ENCODE measurements at regions not wholly inside any gene's neighbourhood (a gene's known extent, or its start where the extent isn't known, plus 50 kb on each side); places are given as distances from the start of the nearest gene placed in this dataset.

DNA sequence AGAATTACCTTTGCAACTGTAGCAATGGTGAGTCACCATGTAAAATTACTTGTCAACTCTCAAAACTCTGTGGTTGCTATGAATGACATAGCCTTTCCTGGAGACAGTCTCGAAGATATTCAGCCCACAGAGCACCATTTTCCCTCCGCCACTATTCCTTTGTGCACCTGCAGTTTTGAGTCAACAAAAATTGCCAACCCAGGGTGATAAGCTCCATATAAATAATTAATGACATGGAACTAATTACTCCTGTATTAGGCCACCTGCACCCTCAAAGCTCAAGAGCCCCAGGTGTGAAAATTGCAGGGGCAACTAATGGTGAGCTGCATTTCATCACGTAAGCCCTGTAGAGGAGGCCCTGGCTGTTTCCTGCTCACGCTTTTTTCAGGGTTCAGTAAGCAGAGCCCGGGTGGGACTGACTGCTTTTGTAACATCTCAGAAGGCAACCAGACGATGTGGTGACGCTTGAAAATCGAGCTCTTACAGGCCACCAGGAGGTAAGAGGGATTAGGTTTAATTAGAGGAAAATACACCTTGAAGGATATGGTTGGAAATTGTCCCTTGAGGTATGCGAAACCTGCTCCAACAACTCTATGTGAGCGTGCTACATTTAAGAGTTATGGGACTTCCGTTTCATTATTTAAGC is 70.8 kb downstream of the BMP2 start:
- TF ChIP-seq EZH2phosphoT487 (IDR thresholded peaks at IDR 0.05; ENCODE audit: unreplicated experiment) (no peak), EZH2 (IDR thresholded peaks at IDR 0.05; ENCODE audit: low read depth, unreplicated experiment) (no peak), POLR2AphosphoS5 (IDR thresholded peaks at IDR 0.05; ENCODE audit: low read depth) (no peak), NANOG (IDR thresholded peaks at IDR 0.05; ENCODE audit: borderline replicate concordance) (no peak), CREB1 (CRISPR knock-in tag; IDR thresholded peaks at IDR 0.05; ENCODE audit: low read depth) (no peak)
- TF ChIP-seq, protein P1, sequence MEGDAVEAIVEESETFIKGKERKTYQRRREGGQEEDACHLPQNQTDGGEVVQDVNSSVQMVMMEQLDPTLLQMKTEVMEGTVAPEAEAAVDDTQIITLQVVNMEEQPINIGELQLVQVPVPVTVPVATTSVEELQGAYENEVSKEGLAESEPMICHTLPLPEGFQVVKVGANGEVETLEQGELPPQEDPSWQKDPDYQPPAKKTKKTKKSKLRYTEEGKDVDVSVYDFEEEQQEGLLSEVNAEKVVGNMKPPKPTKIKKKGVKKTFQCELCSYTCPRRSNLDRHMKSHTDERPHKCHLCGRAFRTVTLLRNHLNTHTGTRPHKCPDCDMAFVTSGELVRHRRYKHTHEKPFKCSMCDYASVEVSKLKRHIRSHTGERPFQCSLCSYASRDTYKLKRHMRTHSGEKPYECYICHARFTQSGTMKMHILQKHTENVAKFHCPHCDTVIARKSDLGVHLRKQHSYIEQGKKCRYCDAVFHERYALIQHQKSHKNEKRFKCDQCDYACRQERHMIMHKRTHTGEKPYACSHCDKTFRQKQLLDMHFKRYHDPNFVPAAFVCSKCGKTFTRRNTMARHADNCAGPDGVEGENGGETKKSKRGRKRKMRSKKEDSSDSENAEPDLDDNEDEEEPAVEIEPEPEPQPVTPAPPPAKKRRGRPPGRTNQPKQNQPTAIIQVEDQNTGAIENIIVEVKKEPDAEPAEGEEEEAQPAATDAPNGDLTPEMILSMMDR (conservative IDR thresholded peaks at IDR 0.05; ENCODE audit: low read depth in 2 of 2), result no peak
- TF ChIP-seq, protein P2, sequence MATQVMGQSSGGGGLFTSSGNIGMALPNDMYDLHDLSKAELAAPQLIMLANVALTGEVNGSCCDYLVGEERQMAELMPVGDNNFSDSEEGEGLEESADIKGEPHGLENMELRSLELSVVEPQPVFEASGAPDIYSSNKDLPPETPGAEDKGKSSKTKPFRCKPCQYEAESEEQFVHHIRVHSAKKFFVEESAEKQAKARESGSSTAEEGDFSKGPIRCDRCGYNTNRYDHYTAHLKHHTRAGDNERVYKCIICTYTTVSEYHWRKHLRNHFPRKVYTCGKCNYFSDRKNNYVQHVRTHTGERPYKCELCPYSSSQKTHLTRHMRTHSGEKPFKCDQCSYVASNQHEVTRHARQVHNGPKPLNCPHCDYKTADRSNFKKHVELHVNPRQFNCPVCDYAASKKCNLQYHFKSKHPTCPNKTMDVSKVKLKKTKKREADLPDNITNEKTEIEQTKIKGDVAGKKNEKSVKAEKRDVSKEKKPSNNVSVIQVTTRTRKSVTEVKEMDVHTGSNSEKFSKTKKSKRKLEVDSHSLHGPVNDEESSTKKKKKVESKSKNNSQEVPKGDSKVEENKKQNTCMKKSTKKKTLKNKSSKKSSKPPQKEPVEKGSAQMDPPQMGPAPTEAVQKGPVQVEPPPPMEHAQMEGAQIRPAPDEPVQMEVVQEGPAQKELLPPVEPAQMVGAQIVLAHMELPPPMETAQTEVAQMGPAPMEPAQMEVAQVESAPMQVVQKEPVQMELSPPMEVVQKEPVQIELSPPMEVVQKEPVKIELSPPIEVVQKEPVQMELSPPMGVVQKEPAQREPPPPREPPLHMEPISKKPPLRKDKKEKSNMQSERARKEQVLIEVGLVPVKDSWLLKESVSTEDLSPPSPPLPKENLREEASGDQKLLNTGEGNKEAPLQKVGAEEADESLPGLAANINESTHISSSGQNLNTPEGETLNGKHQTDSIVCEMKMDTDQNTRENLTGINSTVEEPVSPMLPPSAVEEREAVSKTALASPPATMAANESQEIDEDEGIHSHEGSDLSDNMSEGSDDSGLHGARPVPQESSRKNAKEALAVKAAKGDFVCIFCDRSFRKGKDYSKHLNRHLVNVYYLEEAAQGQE (IDR thresholded peaks at IDR 0.05; ENCODE audit: unreplicated experiment), result no peak

Measured in GM23338 (cell line).